H9 (cell line): ENCODE measurements at regions not wholly inside any gene's neighbourhood (a gene's known extent, or its start where the extent isn't known, plus 50 kb on each side); places are given as distances from the start of the nearest gene placed in this dataset.

ENCODE experiments used
- DNase-seq: peaks from one replicate; pipeline ENCODE4 v3.0.0-alpha.2; 2017
- H2AFZ ChIP-seq: one replicate; pipeline ENCODE4 v1.6.1; 2013; ENCODE audit warnings: mild to moderate bottlenecking, low read length, control low read depth, moderate library complexity
- H2AK5ac ChIP-seq: 2 replicates; pipeline ENCODE4 v1.6.1; 2013; ENCODE audit warnings: low read length, control low read depth, mixed read lengths; ENCODE audit not compliant: insufficient read length
- H2BK120ac ChIP-seq: one replicate; pipeline ENCODE4 v1.6.1; 2013; ENCODE audit warnings: low read depth, mild to moderate bottlenecking, low read length, control low read depth, inconsistent platforms; ENCODE audit not compliant: poor library complexity, severe bottlenecking
- H2BK12ac ChIP-seq: 2 replicates; pipeline ENCODE4 v1.6.1; 2013; ENCODE audit warnings: low read length, control low read depth, mixed read lengths, low read depth; ENCODE audit not compliant: insufficient read length
- H2BK15ac ChIP-seq: 2 replicates; pipeline ENCODE4 v1.6.1; 2013; ENCODE audit warnings: low read depth, low read length, control low read depth
- H2BK20ac ChIP-seq: one replicate; pipeline ENCODE4 v1.6.1; 2013; ENCODE audit warnings: low read depth, mild to moderate bottlenecking, low read length, control low read depth, inconsistent platforms; ENCODE audit not compliant: poor library complexity, severe bottlenecking
- H2BK5ac ChIP-seq: 2 replicates; pipeline ENCODE4 v1.6.1; 2013; ENCODE audit warnings: low read length, control low read depth, mixed read lengths; ENCODE audit not compliant: insufficient read length
- H3K14ac ChIP-seq: 2 replicates; pipeline ENCODE4 v1.6.1; 2013; ENCODE audit warnings: low read length, control low read depth; ENCODE audit not compliant: insufficient read depth
- H3K18ac ChIP-seq: 2 replicates; pipeline ENCODE4 v1.6.1; 2013; ENCODE audit warnings: low read depth, mild to moderate bottlenecking, mixed read lengths, low read length, control low read depth; ENCODE audit not compliant: insufficient read length
- H3K23ac ChIP-seq: 2 replicates; pipeline ENCODE4 v1.6.1; 2013; ENCODE audit warnings: low read length, control low read depth, mixed read lengths, low read depth; ENCODE audit not compliant: insufficient read length
- H3K23me2 ChIP-seq: 2 replicates; pipeline ENCODE4 v1.6.1; 2013; ENCODE audit warnings: low read depth, mild to moderate bottlenecking, mixed read lengths, low read length, control low read depth; ENCODE audit not compliant: insufficient read length, poor library complexity, severe bottlenecking
- H3K27ac ChIP-seq: 2 replicates; pipeline ENCODE4 v1.5.1; 2013; ENCODE audit warnings: low read length, control low read depth, mixed read lengths, low read depth; ENCODE audit not compliant: insufficient read length
- H3K27me3 ChIP-seq: 2 replicates; pipeline ENCODE4 v1.6.1; 2013; ENCODE audit warnings: low read length, control low read depth, inconsistent platforms; ENCODE audit not compliant: insufficient read depth
- H3K4ac ChIP-seq: 2 replicates; pipeline ENCODE4 v1.6.1; 2013; ENCODE audit warnings: low read depth, mild to moderate bottlenecking, control low read depth, inconsistent platforms, low read length, moderate library complexity
- H3K4me1 ChIP-seq: 2 replicates; pipeline ENCODE4 v1.6.1; 2013; ENCODE audit warnings: low read length, control low read depth, inconsistent platforms; ENCODE audit not compliant: insufficient read depth
- H3K4me2 ChIP-seq: 2 replicates; pipeline ENCODE4 v1.6.1; 2013; ENCODE audit warnings: low read length, control low read depth, mixed read lengths; ENCODE audit not compliant: insufficient read length, insufficient read depth
- H3K56ac ChIP-seq: 2 replicates; pipeline ENCODE4 v1.6.1; 2013; ENCODE audit warnings: low read depth, mild to moderate bottlenecking, mixed read lengths, low read length, control low read depth; ENCODE audit not compliant: insufficient read length
- H3K79me1 ChIP-seq: 2 replicates; pipeline ENCODE4 v1.6.1; 2013; ENCODE audit warnings: low read depth, mild to moderate bottlenecking, moderate library complexity, low read length, control low read depth, inconsistent platforms; ENCODE audit not compliant: insufficient read depth, poor library complexity, severe bottlenecking
- H3K79me2 ChIP-seq: 2 replicates; pipeline ENCODE4 v1.6.1; 2013; ENCODE audit warnings: low read length, control low read depth, inconsistent platforms; ENCODE audit not compliant: insufficient read depth
- H3K9ac ChIP-seq: 2 replicates; pipeline ENCODE4 v1.6.1; 2013; ENCODE audit warnings: low read length, control low read depth, mixed read lengths; ENCODE audit not compliant: insufficient read length; ENCODE audit errors: extremely low read depth
- H3K9me3 ChIP-seq: one replicate; pipeline ENCODE4 v1.6.1; 2013; ENCODE audit warnings: low read depth, low read length, inconsistent platforms; ENCODE audit not compliant: control insufficient read depth
- H3T11ph ChIP-seq: one replicate; pipeline ENCODE4 v1.6.1; 2013; ENCODE audit warnings: mild to moderate bottlenecking, low read length, control low read depth, inconsistent platforms
- H4K20me1 ChIP-seq: one replicate; pipeline ENCODE4 v1.6.1; 2013; ENCODE audit not compliant: control insufficient read depth, insufficient read length, insufficient read depth
- H4K5ac ChIP-seq: 2 replicates; pipeline ENCODE4 v1.6.1; 2013; ENCODE audit warnings: low read depth, mild to moderate bottlenecking, mixed read lengths, low read length, control low read depth; ENCODE audit not compliant: insufficient read length
- H4K8ac ChIP-seq: replicated peaks from 2 replicates; pipeline ENCODE4 v1.6.1; 2013; ENCODE audit warnings: low read length, control low read depth, mixed read lengths, low read depth; ENCODE audit not compliant: insufficient read length
- H4K91ac ChIP-seq: 2 replicates; pipeline ENCODE4 v1.6.1; 2013; ENCODE audit warnings: low read depth, mild to moderate bottlenecking, moderate library complexity, mixed read lengths, low read length, control low read depth; ENCODE audit not compliant: insufficient read length
- H3K27ac Mint-ChIP-seq, 3 experiments: 2 replicates in 2 of 3; 3 replicates in 1 of 3; pipeline ENCODE4 v1.8.0; 2020 to 2021; ENCODE audit warnings: mixed read lengths in 3 of 3, mild to moderate bottlenecking in 1 of 3, moderate library complexity in 1 of 3
- H3K27me3 Mint-ChIP-seq: 2 replicates; pipeline ENCODE4 v1.8.0; 2021; ENCODE audit warnings: low read depth, mild to moderate bottlenecking, moderate library complexity, mixed read lengths
- H3K36me3 Mint-ChIP-seq, 3 experiments: 2 replicates in 2 of 3; 3 replicates in 1 of 3; pipeline ENCODE4 v1.8.0; 2020 to 2021; ENCODE audit warnings: low read depth in 3 of 3, mixed read lengths in 3 of 3; ENCODE audit not compliant: insufficient read depth in 1 of 3
- H3K4me1 Mint-ChIP-seq, 2 experiments: 2 replicates each; pipeline ENCODE4 v1.8.0; 2020; ENCODE audit warnings: mixed read lengths in 2 of 2
- H3K4me3 Mint-ChIP-seq, 2 experiments: 2 replicates in 1 of 2; 3 replicates in 1 of 2; pipeline ENCODE4 v1.8.0; 2020 to 2021; ENCODE audit warnings: mild to moderate bottlenecking in 2 of 2, mixed read lengths in 2 of 2, moderate library complexity in 1 of 2
- H3K9me3 Mint-ChIP-seq, 2 experiments: 2 replicates in 1 of 2; 3 replicates in 1 of 2; pipeline ENCODE4 v1.8.0; 2020; ENCODE audit warnings: mild to moderate bottlenecking in 2 of 2, mixed read lengths in 2 of 2, moderate library complexity in 1 of 2
- CTCF ChIP-seq: fragments of 200-600 bp; sonication (generic); conservative IDR thresholded peaks from 3 replicates; pipeline ENCODE4 v1.8.0; 2021; ENCODE audit warnings: antibody characterized with exemption, mild to moderate bottlenecking
- whole genome bisulfite sequencing: extraction: QIAGEN DNeasy Blood & Tissue Kit; methylation state at CpG from one replicate; pipeline ENCODE4 v1.1.7; 2013; ENCODE audit warnings: missing lambda C conversion rate, low lambda C conversion rate, mixed read lengths; ENCODE audit not compliant: insufficient read length; ENCODE audit errors: extremely low coverage; 5-methylcytosine and 5-hydroxymethylcytosine counted together

DNA sequence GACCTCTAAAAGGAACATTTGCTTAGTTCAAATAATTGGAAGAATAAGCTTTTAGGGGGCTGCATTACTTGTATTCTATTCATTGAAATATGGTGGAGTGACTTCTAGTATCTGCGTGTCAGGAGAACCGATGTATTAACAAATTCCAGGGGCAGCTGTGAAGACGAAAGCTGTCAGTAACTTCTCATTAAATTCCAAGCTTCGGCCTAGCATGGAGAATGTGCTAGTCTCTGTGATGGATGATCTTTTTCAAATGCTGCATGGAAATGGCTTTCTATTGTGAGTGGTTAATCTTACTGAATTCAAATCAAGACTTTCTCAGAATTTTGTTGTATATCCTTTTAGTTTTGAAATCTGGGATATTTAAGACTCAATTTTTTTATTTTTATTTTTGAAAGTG, 429.9 kb downstream of the ADGRL2 start:
- H3K27me3 ChIP-seq = no peaks in the 10 kb centered on the region
- no peak overlapping the region for H3K4me3 Mint-ChIP-seq
- peaks cover 14 to 15% of the 10 kb centered on the region in 2 experiments for H3K9me3 Mint-ChIP-seq
- no peak overlapping the region for H4K5ac ChIP-seq
- H2AK5ac ChIP-seq = no peak overlapping the region
- no peak overlapping the region for H3K4me2 ChIP-seq
- H3K36me3 Mint-ChIP-seq = peaks cover 0 to 15% (median 8%) of the 10 kb centered on the region in 3 experiments; a peak in 4 of 7 replicates
- no peaks in the 10 kb centered on the region for H3K9me3 ChIP-seq
- no peak overlapping the region for H3T11ph ChIP-seq
- H2AFZ ChIP-seq = no peak overlapping the region
- H3K4me1 ChIP-seq = no peaks in the 10 kb centered on the region
- H3K14ac ChIP-seq = no peak overlapping the region
- H3K27ac Mint-ChIP-seq = no peak overlapping the region
- DNase-seq = no peak
- H3K79me1 ChIP-seq = no peaks in the 10 kb centered on the region
- H3K27ac ChIP-seq = no peak overlapping the region
- no peak overlapping the region for H3K56ac ChIP-seq
- no peaks in the 10 kb centered on the region for H3K27me3 Mint-ChIP-seq
- no peak overlapping the region for H3K18ac ChIP-seq
- no peak overlapping the region for H2BK12ac ChIP-seq
- no peak overlapping the region for H4K91ac ChIP-seq
- no peak overlapping the region for H3K23ac ChIP-seq
- H3K4me1 Mint-ChIP-seq = peaks cover 3% of the 10 kb centered on the region in 2 experiments
- no peak overlapping the region for H2BK5ac ChIP-seq
- no peak overlapping the region for H2BK120ac ChIP-seq
- H4K8ac ChIP-seq = no peak overlapping the region
- H3K23me2 ChIP-seq = no peaks in the 10 kb centered on the region
- no peaks in the 10 kb centered on the region for H3K79me2 ChIP-seq
- H3K4ac ChIP-seq = no peak overlapping the region
- no peaks in the 10 kb centered on the region for H4K20me1 ChIP-seq
- no CpG with 5 or more reads among the region's 4 CpGs for WGBS
- H2BK15ac ChIP-seq = no peak overlapping the region
- no peak for TF ChIP-seq CTCF
- H2BK20ac ChIP-seq = no peak overlapping the region
- no peak overlapping the region for H3K9ac ChIP-seq
